ENCODE measurements at regions not wholly inside any gene's neighbourhood (a gene's known extent, or its start where the extent isn't known, plus 50 kb on each side); places are given as distances from the start of the nearest gene placed in this dataset.

- H3K4me1 ChIP-seq: no peaks in the 10 kb centered on the region
- DNase-seq (ENCODE audit: low spot score in 2 of 2): no peak
- intact Hi-C loops (cut with DNase I; ENCODE audit: low total_unique reads): no loop called here
- H3K27me3 ChIP-seq: no peaks in the 10 kb centered on the region
- TF ChIP-seq POLR2A (IDR thresholded peaks at IDR 0.05) (no peak), CTCF (IDR thresholded peaks at IDR 0.05) (no peak), POLR2AphosphoS5 (IDR thresholded peaks at IDR 0.05) (no peak)
- H3K9me3 ChIP-seq: peaks cover 0 to 5% of the 10 kb centered on the region in 2 donors
- no peak overlapping the region for H3K4me3 ChIP-seq
- no peaks in the 10 kb centered on the region for H3K36me3 ChIP-seq
- no peak overlapping the region for H3K27ac ChIP-seq
Measured at GRCh38 chr19:28027116-28027515, 1185.8 kb downstream of the UQCRFS1 start.

GRCh38 chr19:28026636-28027035 lies 1186.3 kb downstream of the UQCRFS1 start:
- Histone ChIP-seq H3K9me3 (peaks cover 0 to 5% of the 10 kb centered on the region in 2 donors), H3K4me3 (no peak overlapping the region), H3K36me3 (no peaks in the 10 kb centered on the region), H3K27ac (no peak overlapping the region), H3K4me1 (no peaks in the 10 kb centered on the region), H3K27me3 (no peaks in the 10 kb centered on the region)
- intact Hi-C loops (cut with DNase I; ENCODE audit: low total_unique reads): no loop called here
- TF ChIP-seq POLR2A (IDR thresholded peaks at IDR 0.05) (no peak), POLR2AphosphoS5 (IDR thresholded peaks at IDR 0.05) (no peak), CTCF (IDR thresholded peaks at IDR 0.05) (no peak)
- DNase-seq (ENCODE audit: low spot score in 2 of 2): no peak

- no peak for DNase-seq (ENCODE audit: low spot score in 2 of 2)
- intact Hi-C loops (cut with DNase I; ENCODE audit: low total_unique reads): no loop called here
Measured at GRCh38 chr19:28024920-28025319, 1188.0 kb downstream of the UQCRFS1 start.

GRCh38 chr19:28023064-28023463 lies 1189.9 kb downstream of the UQCRFS1 start:
- no peaks in the 10 kb centered on the region for H3K36me3 ChIP-seq
- no peak for TF ChIP-seq CTCF (IDR thresholded peaks at IDR 0.05)
- no peak for TF ChIP-seq POLR2AphosphoS5 (IDR thresholded peaks at IDR 0.05)
- no peak for TF ChIP-seq POLR2A (IDR thresholded peaks at IDR 0.05)
- no peaks in the 10 kb centered on the region for H3K4me1 ChIP-seq
- H3K27ac ChIP-seq: no peak overlapping the region
- no peak for DNase-seq (ENCODE audit: low spot score in 2 of 2)
- H3K9me3 ChIP-seq: no peaks in the 10 kb centered on the region
- H3K27me3 ChIP-seq: no peaks in the 10 kb centered on the region
- H3K4me3 ChIP-seq: no peak overlapping the region
- intact Hi-C loops (cut with DNase I; ENCODE audit: low total_unique reads): no loop called here

More at GRCh38 chr19:28024920-28025319, 1188.0 kb downstream of the UQCRFS1 start:
- TF ChIP-seq CTCF (IDR thresholded peaks at IDR 0.05) (no peak), POLR2A (IDR thresholded peaks at IDR 0.05) (no peak), POLR2AphosphoS5 (IDR thresholded peaks at IDR 0.05) (no peak)
- Histone ChIP-seq H3K27me3 (no peaks in the 10 kb centered on the region), H3K9me3 (no peaks in the 10 kb centered on the region), H3K36me3 (no peaks in the 10 kb centered on the region), H3K4me1 (no peaks in the 10 kb centered on the region), H3K4me3 (no peak overlapping the region), H3K27ac (no peak overlapping the region)

- no peak for DNase-seq (ENCODE audit: low spot score in 2 of 2)
- intact Hi-C loops (cut with DNase I; ENCODE audit: low total_unique reads): no loop called here
- no peak overlapping the region for H3K27ac ChIP-seq
- TF ChIP-seq CTCF (IDR thresholded peaks at IDR 0.05) (no peak), POLR2A (IDR thresholded peaks at IDR 0.05) (no peak), POLR2AphosphoS5 (IDR thresholded peaks at IDR 0.05) (no peak)
- H3K4me3 ChIP-seq: no peak overlapping the region
- H3K9me3 ChIP-seq: no peaks in the 10 kb centered on the region
- no peaks in the 10 kb centered on the region for H3K27me3 ChIP-seq
- H3K4me1 ChIP-seq: no peaks in the 10 kb centered on the region
- no peaks in the 10 kb centered on the region for H3K36me3 ChIP-seq
Measured at GRCh38 chr19:28022506-28022905, 1190.4 kb downstream of the UQCRFS1 start.
